NCI-H1417 (cell line): ENCODE measurements at regions not wholly inside any gene's neighbourhood (a gene's known extent, or its start where the extent isn't known, plus 50 kb on each side); places are given as distances from the start of the nearest gene placed in this dataset.
"Not testable (repeated sequence)": the region's sequence is repeated elsewhere in the genome, so short reads cannot be mapped to it uniquely, and the experiment has no call there.

Source experiments
- DNase-seq, 3 experiments: peaks; one replicate each; lab custom pipeline; 2025; lab: John Stamatoyannopoulos, UW

GRCh38 chr14:83559721-83560120 lies 1970.2 kb upstream of the FLRT2 start:
- no peak for DNase-seq

DNA sequence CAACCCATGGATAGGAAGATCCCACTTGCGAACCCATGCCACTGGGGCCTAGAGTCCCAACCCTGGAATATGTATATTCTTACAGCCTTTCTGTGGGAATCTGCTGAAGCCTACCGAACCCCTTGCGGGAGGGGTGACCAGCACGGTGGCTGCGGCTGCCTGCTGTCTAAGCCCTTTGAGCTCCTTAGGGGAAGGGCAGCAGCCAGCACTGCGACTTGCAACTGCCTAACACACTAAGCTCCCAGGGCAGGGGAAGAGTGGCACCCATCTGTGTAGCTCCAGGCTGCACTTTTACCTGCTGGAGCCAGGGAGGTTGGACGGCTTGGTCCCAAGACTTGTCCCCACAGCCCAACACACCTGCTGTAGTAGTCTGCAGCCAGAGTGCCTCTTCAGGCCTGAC lies 1968.7 kb upstream of the FLRT2 start:
- DNase-seq = no peak

DNA sequence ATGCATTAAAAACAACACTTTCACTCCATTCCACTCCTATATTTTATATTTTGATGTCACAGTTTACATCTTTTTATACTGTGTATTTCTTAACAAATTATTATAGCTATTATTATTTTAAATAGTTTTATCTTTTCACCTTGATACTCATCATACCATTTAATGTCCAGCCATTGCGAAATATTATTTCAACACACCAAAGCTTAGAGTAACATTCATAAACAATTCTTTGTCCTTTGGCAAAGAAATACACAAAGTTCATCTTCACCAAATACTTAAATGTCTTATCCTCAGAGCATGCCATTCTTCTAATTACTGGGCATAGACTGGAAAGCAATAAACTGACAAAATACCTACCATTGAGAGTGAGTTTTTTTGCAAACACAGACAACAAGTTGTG lies 1963.4 kb upstream of the FLRT2 start:
- no peak for DNase-seq

DNA sequence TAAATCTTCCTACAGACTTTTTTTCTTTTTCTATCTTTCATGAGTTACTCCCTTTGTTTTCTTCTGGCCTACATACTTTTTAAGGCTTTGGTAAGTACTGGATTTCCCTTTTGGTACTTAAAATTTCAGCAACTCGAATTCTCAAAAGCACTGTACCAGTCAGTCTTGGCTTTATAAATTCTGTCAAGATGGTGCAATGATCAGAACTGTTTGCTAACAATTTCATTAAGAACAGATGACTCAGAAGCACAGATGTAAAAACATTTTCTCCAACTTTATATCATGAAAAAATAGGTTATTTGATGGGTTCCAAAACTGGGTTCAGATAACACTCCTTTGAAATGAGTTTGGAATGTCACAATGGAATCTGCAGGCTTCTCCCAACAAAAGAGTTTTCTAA lies 1961.8 kb upstream of the FLRT2 start:
- no peak for DNase-seq

GRCh38 chr14:83575301-83575700 lies 1954.6 kb upstream of the FLRT2 start:
- DNase-seq = no peak

- DNase-seq = no peak
These were observed 1946.7 kb upstream of the FLRT2 start for GRCh38 chr14:83583201-83583600.

DNA sequence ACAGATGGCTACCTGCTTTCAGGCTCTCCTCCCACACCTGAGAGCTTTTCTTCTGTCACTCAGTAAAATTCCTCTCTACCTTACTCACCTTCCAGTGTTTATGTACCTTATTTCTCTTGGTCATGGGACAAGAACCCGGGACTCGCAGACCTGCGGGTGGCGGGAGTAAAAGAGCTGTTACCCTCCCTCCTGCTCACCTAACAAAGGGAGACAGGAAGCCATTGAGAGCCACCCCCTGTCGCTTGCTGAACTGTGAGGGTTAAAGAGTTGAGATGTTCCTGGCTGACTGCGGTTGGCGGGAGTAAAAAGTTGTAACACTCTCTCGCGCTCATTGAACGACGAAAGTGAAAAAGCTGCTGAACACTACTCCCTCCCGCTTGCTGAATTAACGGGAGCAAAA lies 1935.1 kb upstream of the FLRT2 start:
- no peak for DNase-seq

GRCh38 chr14:83607682-83608081 lies 1922.3 kb upstream of the FLRT2 start:
- no peak for DNase-seq

DNA sequence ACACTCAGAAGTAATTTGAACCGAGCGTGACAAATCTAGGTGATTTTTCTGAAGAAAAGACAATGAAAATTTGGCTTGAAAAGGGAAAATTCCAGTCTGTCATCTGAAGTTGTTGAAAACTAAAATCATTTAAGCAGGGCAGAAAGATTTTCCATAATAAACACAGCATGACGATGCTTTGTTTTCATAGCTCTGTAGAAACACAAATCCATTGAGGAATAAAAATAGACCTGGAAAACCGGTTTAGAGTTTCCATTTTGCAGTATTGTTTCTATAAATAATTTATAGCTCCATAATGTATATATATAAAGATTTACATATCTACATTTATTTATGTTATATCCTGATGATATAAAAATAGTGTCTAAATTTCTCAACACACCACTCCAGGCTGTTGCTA lies 1918.5 kb upstream of the FLRT2 start:
- no peak for DNase-seq

GRCh38 chr14:83611906-83612390 lies 1918.0 kb upstream of the FLRT2 start:
- DNase-seq = no peak

DNA sequence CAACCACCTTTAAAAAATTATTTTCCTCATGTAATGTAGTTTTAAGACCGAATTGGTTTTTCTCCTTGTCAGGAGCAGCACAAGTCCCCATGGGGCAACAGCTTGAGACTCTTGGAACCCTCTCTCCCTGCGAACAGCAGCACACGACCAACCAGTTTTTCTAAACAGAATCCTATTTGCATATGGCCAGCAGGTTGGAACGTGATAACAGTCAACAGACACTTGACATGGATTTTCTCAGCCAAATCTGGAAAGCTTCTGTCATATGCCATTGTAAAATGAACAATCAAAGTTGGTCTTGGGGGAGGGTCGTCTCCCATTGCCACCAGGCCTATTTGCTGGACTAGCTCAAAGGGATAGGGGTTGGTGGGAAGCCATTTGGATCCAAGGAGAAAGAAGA lies 1915.0 kb upstream of the FLRT2 start:
- no peak for DNase-seq

DNA sequence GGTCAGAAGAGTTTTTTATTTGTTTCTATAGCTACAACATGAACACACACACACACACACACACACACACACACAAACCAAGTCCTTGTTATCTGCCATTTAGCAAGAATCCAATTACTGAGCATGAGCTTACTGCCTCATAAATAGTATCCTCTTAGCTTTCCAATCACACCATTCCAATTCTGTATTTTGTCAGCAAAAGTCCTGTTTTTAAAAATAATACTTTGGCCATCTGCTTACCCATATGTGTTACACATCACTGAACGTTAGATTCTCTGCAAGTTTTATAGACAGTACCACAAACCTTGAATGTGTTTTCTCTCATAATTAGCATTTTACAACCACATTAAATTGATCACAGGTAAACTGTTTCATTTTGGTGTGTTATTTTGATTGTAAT lies 1905.4 kb upstream of the FLRT2 start:
- DNase-seq = no peak

DNA sequence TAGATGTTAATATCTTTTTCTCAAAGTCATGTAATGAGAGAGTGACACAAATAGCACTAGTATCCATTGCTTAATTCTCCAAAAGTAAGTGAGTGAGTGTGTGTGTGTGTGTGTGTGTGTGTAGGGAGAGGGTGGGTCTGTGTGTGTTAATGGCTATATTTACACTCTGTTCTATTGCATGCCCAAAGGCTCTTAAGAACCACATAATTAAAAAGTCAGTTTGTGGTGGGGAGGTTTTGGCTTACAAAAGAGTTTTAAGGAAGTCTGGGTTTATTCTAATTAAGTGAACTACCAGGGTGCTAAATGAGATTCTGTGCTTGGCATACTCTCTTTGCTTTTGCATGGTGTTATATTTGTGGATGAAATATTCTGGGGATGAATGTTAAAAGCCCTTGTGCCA lies 1897.6 kb upstream of the FLRT2 start:
- DNase-seq = peak in 2 of 3 experiments; percentile 19 to 66

DNA sequence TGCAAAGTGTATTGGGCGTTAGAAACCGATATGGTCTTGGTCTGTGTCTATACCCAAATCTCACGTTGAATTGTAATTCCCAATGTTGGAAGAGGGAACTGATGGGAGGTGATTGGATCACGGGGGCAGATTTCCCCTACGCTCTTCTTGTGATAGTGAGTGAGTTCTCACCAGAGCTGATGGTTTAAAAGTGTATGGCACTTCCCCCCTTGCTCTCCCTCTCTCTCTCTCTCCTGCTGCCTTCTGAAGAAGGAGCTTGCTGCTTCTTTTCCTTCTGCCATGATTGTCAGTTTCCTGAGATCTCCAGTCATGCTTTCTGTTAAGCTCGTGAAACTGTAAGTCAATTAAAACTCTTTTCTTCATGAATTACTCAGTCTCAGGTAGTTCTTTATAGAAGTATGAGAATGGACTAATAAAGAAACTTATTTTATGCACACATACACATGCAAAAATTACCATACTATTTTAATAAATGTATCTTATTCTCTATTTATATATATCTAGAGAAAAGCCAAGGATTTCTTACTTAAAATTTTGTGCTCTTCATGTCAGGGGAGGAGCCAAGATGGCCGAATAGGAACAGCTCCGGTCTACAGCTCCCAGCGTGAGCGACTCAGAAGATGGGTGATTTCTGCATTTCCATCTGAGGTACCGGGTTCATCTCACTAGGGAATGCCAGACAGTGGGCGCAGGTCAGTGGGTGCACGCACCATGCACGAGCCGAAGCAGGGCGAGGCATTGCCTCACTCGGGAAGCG lies 1891.0 kb upstream of the FLRT2 start:
- DNase-seq = no peak

DNA sequence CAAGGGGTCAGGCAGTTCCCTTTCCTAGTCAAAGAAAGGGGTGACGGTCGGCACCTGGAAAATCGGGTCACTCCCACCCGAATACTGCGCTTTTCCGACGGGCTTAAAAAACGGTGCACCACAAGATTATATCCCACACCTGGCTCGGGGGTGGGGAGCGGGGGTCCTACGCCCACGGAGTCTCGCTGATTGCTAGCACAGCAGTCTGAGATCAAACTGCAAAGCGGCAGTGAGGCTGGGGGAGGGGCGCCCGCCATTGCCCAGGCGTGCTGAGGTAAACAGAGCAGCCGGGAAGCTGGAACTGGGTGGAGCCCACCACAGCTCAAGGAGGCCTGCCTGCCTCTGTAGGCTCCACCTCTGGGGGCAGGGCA lies 1890.5 kb upstream of the FLRT2 start:
- DNase-seq = not testable (repeated sequence)

DNA sequence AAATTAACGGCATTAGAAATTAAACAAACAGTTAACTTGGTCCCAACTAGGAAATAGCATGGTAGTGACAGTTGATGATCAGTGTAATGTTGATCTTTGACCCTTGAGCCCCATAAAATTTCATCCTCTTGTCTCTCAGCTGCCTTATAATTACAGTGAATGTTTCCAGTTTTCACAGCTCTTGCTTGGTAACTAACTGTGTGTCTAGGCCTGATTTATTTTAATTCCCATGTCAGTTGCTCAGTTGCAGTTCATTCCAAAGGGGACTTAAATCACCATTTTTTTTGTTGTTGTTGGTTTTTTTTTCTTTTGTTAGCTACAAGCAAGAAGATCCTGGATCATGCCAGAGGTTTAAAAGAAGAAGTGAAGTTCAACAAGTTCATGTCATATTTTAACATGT lies 1883.7 kb upstream of the FLRT2 start:
- peak in 1 of 3 experiments; percentile 62 for DNase-seq

DNA sequence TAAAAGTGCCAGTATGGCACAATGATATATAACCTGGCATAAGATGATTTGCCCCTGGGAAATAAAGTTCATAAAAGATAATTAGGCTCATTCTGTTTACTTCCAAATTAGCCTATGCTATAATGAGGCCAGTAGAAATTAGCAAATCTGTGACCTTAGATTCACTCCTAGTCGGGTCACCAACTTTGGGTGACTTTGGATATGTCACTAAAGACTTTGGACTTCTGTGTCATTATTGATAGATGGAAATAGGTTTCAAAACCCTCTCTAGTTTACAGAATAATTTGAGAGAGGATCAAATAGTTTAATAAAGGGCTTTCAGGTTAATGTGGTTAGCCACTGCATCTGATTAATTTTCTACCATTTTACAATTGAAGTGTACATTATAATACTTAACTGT lies 1869.3 kb upstream of the FLRT2 start:
- DNase-seq = peak in 1 of 3 experiments; percentile 28

DNA sequence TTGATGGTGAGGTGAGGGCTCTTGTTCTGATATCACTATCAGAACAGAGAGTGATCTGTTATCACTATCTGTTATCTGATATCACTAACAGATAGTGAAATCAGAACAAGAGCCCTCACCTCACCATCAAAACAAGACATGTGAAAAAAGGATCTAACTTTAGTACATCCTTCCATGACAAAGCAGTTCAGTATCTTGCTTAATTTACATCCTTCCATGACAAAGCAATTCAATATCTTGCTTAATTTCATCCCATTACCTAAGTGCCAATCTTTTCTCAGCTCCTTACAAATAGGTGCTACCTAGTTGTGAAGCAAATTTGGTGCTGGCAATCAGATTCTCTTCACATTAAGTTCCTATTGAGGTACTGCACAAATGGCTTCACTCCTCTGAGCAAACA lies 1865.6 kb upstream of the FLRT2 start:
- peak in 1 of 3 experiments; percentile 29 for DNase-seq

GRCh38 chr14:83689265-83689664 lies 1840.7 kb upstream of the FLRT2 start:
- DNase-seq = no peak

GRCh38 chr14:83697099-83697498 lies 1832.8 kb upstream of the FLRT2 start:
- DNase-seq = no peak

GRCh38 chr14:83702619-83703018 lies 1827.3 kb upstream of the FLRT2 start:
- no peak for DNase-seq

- DNase-seq = peak in 2 of 3 experiments; percentile 19 to 67
These were observed 1823.6 kb upstream of the FLRT2 start for GRCh38 chr14:83706231-83706954.

DNA sequence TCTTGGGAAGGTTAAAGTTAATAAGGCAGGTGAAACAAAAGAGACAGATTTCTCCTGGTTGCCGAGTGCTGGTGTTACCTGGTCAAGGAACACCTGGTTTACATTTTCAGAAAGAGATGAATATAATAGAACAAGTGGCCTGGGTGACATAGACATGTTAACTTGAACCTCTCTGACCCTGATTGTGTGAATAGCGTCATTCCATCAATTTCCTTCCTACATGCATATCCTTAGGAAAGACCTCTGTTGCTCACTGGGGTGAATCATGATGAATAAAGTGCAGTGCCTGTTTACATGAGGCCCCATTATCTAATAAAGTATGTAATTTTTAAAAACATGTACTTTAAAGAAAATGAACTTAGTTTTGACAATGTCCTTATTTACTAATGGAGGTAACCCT lies 1822.9 kb upstream of the FLRT2 start:
- DNase-seq = no peak

- DNase-seq = no peak
These were observed 1820.8 kb upstream of the FLRT2 start for GRCh38 chr14:83709116-83709515.
